ENCODE measurements at regions not wholly inside any gene's neighbourhood (a gene's known extent, or its start where the extent isn't known, plus 50 kb on each side); places are given as distances from the start of the nearest gene placed in this dataset.

DNA sequence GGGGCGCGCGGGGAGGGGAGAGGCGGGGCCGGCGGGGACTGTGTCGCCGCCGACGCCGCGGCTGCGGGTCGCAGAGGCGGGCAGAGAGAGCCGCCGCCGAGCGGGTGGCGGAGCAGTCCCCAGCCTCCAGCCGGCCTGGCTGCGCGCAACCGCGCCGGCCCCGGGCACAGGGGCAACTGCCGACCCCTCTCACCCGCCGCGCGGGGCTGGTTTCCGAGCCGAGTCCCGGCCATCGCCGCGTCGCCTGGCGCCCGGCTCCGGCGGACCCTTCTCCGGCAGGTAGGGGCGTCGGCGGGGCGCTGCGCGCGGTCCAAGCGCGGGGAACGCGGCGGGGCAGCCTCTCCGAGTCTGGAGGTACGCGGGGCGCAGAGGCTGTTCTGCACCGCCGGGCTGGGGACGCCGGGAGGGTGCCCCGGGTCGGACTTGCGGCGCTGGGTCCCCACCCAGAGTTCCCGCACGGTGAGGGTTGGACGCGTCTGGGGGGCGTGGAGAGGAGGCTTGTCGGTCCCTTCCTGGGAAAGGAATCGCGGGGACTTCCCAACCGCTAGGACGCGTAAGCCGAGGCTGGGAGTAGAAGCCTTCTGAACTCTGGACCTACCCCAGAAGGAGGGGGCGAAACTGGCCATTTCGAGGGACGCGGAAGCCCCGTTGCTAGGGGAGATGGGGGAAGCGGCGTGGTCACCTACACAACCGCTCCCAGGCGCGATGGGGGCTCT, 133.6 kb upstream of the MYO16 start:
- TF ChIP-seq, protein P1, sequence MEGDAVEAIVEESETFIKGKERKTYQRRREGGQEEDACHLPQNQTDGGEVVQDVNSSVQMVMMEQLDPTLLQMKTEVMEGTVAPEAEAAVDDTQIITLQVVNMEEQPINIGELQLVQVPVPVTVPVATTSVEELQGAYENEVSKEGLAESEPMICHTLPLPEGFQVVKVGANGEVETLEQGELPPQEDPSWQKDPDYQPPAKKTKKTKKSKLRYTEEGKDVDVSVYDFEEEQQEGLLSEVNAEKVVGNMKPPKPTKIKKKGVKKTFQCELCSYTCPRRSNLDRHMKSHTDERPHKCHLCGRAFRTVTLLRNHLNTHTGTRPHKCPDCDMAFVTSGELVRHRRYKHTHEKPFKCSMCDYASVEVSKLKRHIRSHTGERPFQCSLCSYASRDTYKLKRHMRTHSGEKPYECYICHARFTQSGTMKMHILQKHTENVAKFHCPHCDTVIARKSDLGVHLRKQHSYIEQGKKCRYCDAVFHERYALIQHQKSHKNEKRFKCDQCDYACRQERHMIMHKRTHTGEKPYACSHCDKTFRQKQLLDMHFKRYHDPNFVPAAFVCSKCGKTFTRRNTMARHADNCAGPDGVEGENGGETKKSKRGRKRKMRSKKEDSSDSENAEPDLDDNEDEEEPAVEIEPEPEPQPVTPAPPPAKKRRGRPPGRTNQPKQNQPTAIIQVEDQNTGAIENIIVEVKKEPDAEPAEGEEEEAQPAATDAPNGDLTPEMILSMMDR (IDR thresholded peaks at IDR 0.05; ENCODE audit: low read length): no peak
- no peak for TF ChIP-seq EZH2phosphoT487 (IDR thresholded peaks at IDR 0.05; ENCODE audit: low read length)
- no peak for TF ChIP-seq EZH2 (optimal IDR thresholded peaks at IDR 0.05; ENCODE audit: low read depth, low read length)

Data from MM.1S (cell line).